ENCODE measurements at regions not wholly inside any gene's neighbourhood (a gene's known extent, or its start where the extent isn't known, plus 50 kb on each side); places are given as distances from the start of the nearest gene placed in this dataset.

DNA sequence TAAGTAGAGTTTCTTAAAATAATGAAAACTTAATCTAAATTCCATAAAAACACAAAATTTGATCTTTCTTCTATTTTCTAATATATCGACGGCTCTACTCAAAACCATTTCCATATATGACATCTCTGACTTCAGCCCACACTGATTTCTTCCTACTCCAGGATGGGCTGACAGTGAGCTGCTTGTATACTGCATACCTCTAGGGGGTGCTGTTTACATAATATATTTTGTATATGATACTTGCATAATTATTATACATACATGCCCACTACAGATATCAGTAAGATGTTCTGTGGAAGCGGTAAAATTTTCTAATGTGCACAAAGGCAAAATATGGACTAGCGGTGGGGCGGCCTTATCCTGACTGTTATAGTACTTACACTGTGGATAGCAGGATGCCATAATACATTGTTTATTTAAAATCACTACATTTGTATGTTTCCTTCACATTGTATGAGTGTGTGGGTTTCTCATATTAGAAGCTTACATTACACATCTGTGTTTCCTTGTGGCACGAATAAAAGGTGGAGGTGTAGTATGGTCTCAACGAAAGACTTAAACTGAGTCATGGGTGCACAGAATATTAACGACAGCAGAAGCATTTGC lies 66.1 kb upstream of the NXPH2 start:
- DNase-seq (ENCODE audit: low spot score): peak; percentile 46

DNA sequence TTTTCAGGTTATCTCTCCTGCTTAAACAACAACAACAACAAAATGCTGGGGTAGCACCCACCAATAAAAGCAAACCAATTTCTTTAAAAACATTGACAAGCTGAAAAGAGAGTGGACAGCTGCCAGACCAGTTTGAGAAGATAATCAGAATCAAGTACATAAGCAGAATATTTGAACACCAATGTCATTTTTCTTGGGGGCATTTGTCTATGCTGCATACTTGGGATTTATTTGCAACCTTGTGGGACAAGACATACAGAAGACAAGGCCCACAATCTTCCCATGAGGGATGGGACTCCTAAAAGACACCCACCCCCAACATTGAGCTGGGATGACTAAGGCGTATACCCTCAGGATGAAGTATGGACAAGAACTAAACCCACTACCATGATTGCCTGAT lies 62.2 kb upstream of the NXPH2 start:
- no peak for DNase-seq (ENCODE audit: low spot score)

DNA sequence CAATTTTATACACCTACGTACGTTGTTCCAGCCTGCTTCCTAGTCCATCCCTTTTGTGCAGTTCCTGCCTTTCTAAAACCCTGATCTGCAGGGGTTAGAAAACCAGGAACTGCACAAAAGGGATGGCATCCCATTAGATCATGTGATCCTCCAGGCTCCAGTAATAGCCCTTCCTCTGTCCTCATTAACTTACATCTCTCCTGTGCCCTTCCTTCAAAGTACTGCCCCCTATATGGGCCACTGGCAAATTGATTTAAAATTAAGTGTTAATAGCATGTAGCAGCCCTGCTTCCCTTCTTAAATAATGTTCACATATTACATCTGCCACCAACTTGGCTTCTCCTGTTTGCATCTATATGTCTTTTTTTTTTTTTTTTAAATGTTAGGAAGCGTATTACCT lies 61.3 kb upstream of the NXPH2 start:
- DNase-seq (ENCODE audit: low spot score): no peak

DNA sequence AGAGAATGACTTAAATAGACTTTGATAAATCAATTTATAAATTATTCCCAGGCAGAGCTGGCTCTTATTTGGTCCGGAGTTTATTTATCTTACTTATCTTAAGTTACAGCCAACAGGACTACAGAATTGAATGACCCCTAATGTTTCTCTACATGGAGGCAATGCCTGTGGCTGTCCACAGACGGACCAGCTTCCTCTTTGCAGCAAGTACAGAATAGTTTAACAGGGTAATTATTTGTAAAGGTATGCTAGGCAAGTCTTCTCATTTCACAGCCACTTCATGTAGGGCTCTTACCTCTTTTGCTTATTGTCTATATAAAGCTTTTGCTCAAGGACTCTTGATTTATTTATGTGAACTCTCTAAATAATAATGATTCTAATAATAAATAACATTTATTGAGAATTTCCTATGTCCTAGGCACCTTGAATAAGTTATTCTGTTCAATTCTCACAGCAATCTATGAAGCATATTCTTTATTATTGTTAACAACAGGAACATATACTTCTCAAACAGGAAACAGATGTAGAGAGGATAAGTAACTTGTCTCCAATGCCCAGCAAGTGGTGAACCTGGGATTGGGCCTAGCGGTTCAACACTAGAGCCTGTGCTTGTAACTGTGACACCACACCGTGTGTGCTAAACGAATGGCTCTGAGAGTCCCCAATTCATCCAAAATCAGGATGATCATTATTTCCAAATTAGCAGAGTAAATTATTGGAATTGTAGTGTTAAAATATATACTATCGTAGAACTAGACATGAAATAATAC lies 58.8 kb upstream of the NXPH2 start:
- no peak for DNase-seq (ENCODE audit: low spot score)

DNA sequence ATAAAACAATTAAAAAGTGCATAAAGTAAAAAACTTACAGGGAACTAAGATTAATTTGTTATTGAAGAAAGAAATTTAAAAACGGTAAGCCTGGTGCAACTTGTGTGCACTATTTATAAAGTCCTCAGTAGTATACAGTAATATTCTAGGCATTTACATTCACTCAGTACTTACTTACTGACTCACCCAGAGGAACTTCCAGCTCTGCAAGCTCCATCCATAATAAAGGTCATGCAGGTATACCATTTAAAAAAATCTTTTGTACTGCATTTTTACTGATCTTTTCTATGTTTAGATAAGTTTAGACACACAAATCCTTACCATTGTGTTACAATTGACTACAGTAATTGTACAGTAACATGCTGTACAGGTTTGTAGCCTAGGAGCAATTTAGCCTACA lies 51.5 kb upstream of the NXPH2 start:
- no peak for DNase-seq (ENCODE audit: low spot score)

DNA sequence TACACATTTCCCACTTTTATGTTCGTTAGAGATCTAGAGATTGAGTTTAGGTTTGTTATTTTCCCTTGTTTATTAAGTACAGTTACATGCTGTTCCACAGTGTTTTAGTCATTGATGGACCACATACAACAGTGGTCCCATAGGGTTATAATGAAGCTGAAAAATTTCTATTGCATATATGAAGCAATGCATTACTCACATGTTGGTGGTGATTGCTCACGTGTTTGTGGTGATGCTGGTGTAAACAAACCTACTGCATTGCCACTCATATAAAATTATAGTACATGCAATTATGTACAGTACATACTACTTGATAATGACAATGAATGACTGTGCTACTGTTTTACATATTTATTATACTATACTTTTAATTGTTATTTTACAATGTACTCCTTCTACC lies 51.0 kb upstream of the NXPH2 start:
- DNase-seq (ENCODE audit: low spot score): no peak

DNA sequence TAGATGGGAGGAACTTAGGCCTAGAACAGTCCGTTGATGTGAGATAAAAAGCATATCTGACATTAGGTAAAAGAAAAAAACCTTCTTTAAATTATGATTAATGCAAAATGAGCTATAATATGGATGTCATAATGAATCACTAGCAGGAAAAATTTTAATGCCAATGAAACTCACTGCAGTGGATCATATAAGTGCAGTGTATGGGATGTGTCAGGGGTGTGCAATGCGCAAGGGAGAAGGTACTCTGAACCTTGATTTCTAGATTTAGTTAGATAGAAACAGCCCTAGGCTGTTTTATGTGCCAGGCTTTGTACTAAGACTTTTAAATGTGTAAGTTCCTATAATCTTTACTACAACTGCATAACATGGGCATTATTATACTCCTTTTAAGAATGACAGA lies 50.4 kb upstream of the NXPH2 start:
- no peak for DNase-seq (ENCODE audit: low spot score)
